T-helper 2 cell (primary cell): ENCODE measurements at regions not wholly inside any gene's neighbourhood (a gene's known extent, or its start where the extent isn't known, plus 50 kb on each side); places are given as distances from the start of the nearest gene placed in this dataset.
"Not testable (repeated sequence)": the region's sequence is repeated elsewhere in the genome, so short reads cannot be mapped to it uniquely, and the experiment has no call there.

Source experiments
- DNase-seq, 5 experiments: peaks; one replicate each; pipeline versions ENCODE4 v3.0.0 to v3.0.0-alpha.2; 2012 to 2022

GRCh38 chr3:6644070-6644929, 216.6 kb upstream of the GRM7 start:
- DNase-seq: no peak

- no peak for DNase-seq
These were observed 206.2 kb upstream of the GRM7 start for GRCh38 chr3:6654670-6655069.

GRCh38 chr3:6655275-6655674, 205.6 kb upstream of the GRM7 start:
- DNase-seq: no peak

GRCh38 chr3:6657591-6657990, 203.3 kb upstream of the GRM7 start:
- DNase-seq: no peak

GRCh38 chr3:6667354-6667753, 193.6 kb upstream of the GRM7 start:
- no peak for DNase-seq

- DNase-seq: no peak
These were observed 189.6 kb upstream of the GRM7 start for GRCh38 chr3:6671363-6671762.

- no peak for DNase-seq
These were observed 181.4 kb upstream of the GRM7 start for GRCh38 chr3:6679510-6679909.

GRCh38 chr3:6680119-6680806, 180.7 kb upstream of the GRM7 start:
- DNase-seq: no peak

- DNase-seq: no peak
These were observed 163.6 kb upstream of the GRM7 start for GRCh38 chr3:6697285-6697684.

- no peak for DNase-seq
These were observed 163.2 kb upstream of the GRM7 start for GRCh38 chr3:6697722-6698121.

GRCh38 chr3:6704817-6705216, 156.1 kb upstream of the GRM7 start:
- DNase-seq: not testable (repeated sequence)

- DNase-seq: no peak
These were observed 154.1 kb upstream of the GRM7 start for GRCh38 chr3:6706777-6707176.

- DNase-seq: no peak
These were observed 151.7 kb upstream of the GRM7 start for GRCh38 chr3:6709178-6709577.

GRCh38 chr3:6714962-6715361, 146.0 kb upstream of the GRM7 start:
- no peak for DNase-seq

GRCh38 chr3:6716420-6716819, 144.5 kb upstream of the GRM7 start:
- DNase-seq: no peak

GRCh38 chr3:6717026-6717943, 143.6 kb upstream of the GRM7 start:
- no peak for DNase-seq

GRCh38 chr3:6719999-6720398, 140.9 kb upstream of the GRM7 start:
- DNase-seq: no peak

- no peak for DNase-seq
These were observed 139.4 kb upstream of the GRM7 start for GRCh38 chr3:6721491-6721890.

GRCh38 chr3:6723205-6723604, 137.7 kb upstream of the GRM7 start:
- no peak for DNase-seq

- DNase-seq: no peak
These were observed 134.1 kb upstream of the GRM7 start for GRCh38 chr3:6726811-6727210.

GRCh38 chr3:6732807-6733206, 128.1 kb upstream of the GRM7 start:
- no peak for DNase-seq

GRCh38 chr3:6733699-6734394, 127.1 kb upstream of the GRM7 start:
- no peak for DNase-seq

- DNase-seq: no peak
These were observed 126.5 kb upstream of the GRM7 start for GRCh38 chr3:6734395-6734746.
